ENCODE measurements at regions not wholly inside any gene's neighbourhood (a gene's known extent, or its start where the extent isn't known, plus 50 kb on each side); places are given as distances from the start of the nearest gene placed in this dataset.

- TF ChIP-seq, protein P1, sequence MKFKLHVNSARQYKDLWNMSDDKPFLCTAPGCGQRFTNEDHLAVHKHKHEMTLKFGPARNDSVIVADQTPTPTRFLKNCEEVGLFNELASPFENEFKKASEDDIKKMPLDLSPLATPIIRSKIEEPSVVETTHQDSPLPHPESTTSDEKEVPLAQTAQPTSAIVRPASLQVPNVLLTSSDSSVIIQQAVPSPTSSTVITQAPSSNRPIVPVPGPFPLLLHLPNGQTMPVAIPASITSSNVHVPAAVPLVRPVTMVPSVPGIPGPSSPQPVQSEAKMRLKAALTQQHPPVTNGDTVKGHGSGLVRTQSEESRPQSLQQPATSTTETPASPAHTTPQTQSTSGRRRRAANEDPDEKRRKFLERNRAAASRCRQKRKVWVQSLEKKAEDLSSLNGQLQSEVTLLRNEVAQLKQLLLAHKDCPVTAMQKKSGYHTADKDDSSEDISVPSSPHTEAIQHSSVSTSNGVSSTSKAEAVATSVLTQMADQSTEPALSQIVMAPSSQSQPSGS (IDR thresholded peaks at IDR 0.05; ENCODE audit: low read length) = 0 out of 2 replicates have a peak, but pooled peaks have one; percentile 52
- TF ChIP-seq CTCF (IDR thresholded peaks at IDR 0.05; ENCODE audit: control extremely low read depth in 1 of 3, insufficient read depth in 1 of 3, low read depth in 1 of 3, low read length in 3 of 3) = no peak
- peak; percentile 88 for TF ChIP-seq SRF (IDR thresholded peaks at IDR 0.05; ENCODE audit: low read depth, low read length)
- TF ChIP-seq BACH1 (IDR thresholded peaks at IDR 0.05; ENCODE audit: low read length) = no peak
- TF ChIP-seq POLR2AphosphoS5 (IDR thresholded peaks at IDR 0.05; ENCODE audit: low read depth, low read length) = 0 out of 2 replicates have a peak, but pooled peaks have one; percentile 43
- TF ChIP-seq TAF7 (optimal IDR thresholded peaks at IDR 0.05; ENCODE audit: borderline replicate concordance, low read depth, low read length) = no peak
- TF ChIP-seq SIRT6 (IDR thresholded peaks at IDR 0.05; ENCODE audit: low read length) = no peak
- TF ChIP-seq NANOG (IDR thresholded peaks at IDR 0.05; ENCODE audit: insufficient read depth, low read depth, low read length, poor library complexity, severe bottlenecking) = no peak
- no peak for TF ChIP-seq JUN (IDR thresholded peaks at IDR 0.05; ENCODE audit: low read depth, low read length)
- TF ChIP-seq CHD1 (IDR thresholded peaks at IDR 0.05; ENCODE audit: low read depth, low read length) = no peak
- no peak for TF ChIP-seq GTF2F1 (IDR thresholded peaks at IDR 0.05; ENCODE audit: borderline replicate concordance, low read depth, low read length)
- TF ChIP-seq SP4 (IDR thresholded peaks at IDR 0.05; ENCODE audit: low read length) = no peak
- TF ChIP-seq USF2 (IDR thresholded peaks at IDR 0.05; ENCODE audit: low read length) = peak; percentile 52; the same call in 1 of the 2 replicates
- no peak for TF ChIP-seq EZH2 (IDR thresholded peaks at IDR 0.05; ENCODE audit: low read depth, low read length, severe bottlenecking)
- 0 out of 2 replicates have a peak, but pooled peaks have one; percentile 24 for TF ChIP-seq MAX (IDR thresholded peaks at IDR 0.05)
- no peak for TF ChIP-seq EGR1 (IDR thresholded peaks at IDR 0.05; ENCODE audit: borderline replicate concordance, low read depth, low read length)
- no peak for TF ChIP-seq MAFK (IDR thresholded peaks at IDR 0.05; ENCODE audit: low read depth, low read length)
- TF ChIP-seq CREB1 (IDR thresholded peaks at IDR 0.05) = peak; percentile 84
- TF ChIP-seq TCF12 (IDR thresholded peaks at IDR 0.05; ENCODE audit: low read depth, low read length) = no peak
- no peak for TF ChIP-seq TEAD4 (IDR thresholded peaks at IDR 0.05; ENCODE audit: low read depth, low read length)
These were observed 150.1 kb downstream of the HNRNPD start (continued) for GRCh38 chr4:82223715-82224114.

Data from H1 (cell line).